Spleen (tissue), 7 donors: ENCODE measurements at regions not wholly inside any gene's neighbourhood (a gene's known extent, or its start where the extent isn't known, plus 50 kb on each side); places are given as distances from the start of the nearest gene placed in this dataset.

Experiments
- CTCF ChIP-seq, 11 experiments: fragments of 200-600 bp in 7 of 11; fragments of 450-650 bp in 4 of 11; sonication (generic) in 4 of 11; IDR thresholded peaks in 8 of 11; conservative IDR thresholded peaks in 3 of 11; 1 replicate in 7 of 11; 2 replicates in 4 of 11; pipeline versions ENCODE4 v1.4.0 to v1.8.0; 2016 to 2021; ENCODE audit warnings: antibody characterized with exemption in 11 of 11, inconsistent platforms in 4 of 11, mild to moderate bottlenecking in 1 of 11
- POLR2A ChIP-seq, 3 donors: fragments of 450-650 bp; IDR thresholded peaks; one replicate each; pipeline ENCODE4 v1.5.1; 2017; ENCODE audit warnings: antibody characterized with exemption in 3 of 3, mild to moderate bottlenecking in 1 of 3
- POLR2AphosphoS5 ChIP-seq, 3 donors: sonication (generic); formaldehyde crosslinking; IDR thresholded peaks; one replicate each; pipeline ENCODE4 v1.5.1; 2017; ENCODE audit warnings: antibody characterized with exemption in 3 of 3
- donor health status: DM: no; HTN: no; CAD: no; lungs with moderate emphysema.
- donor health status: DM: no; HTN: no; CAD: no.
- donor health status: DM: no; HTN: no; CAD: no.

- TF ChIP-seq CTCF (IDR thresholded peaks at IDR 0.05 in 8 of 11, conservative IDR thresholded peaks at IDR 0.05 in 3 of 11) (no peak), POLR2AphosphoS5 (IDR thresholded peaks at IDR 0.05) (no peak), POLR2A (IDR thresholded peaks at IDR 0.05) (no peak)
Measured at GRCh38 chr18:26686532-26686931, 138.2 kb upstream of the KCTD1 start.
